GM23338 (cell line): ENCODE measurements at regions not wholly inside any gene's neighbourhood (a gene's known extent, or its start where the extent isn't known, plus 50 kb on each side); places are given as distances from the start of the nearest gene placed in this dataset.

Experiments used
- CTCF ChIP-seq, 2 experiments: fragments of 200-600 bp in 1 of 2; sonication (generic) in 1 of 2; conservative IDR thresholded peaks; 2 replicates each; pipeline versions ENCODE4 v1.5.1 to v1.6.1; 2016 to 2017; ENCODE audit warnings: antibody characterized with exemption in 2 of 2, low read depth in 2 of 2, mild to moderate bottlenecking in 2 of 2, moderate library complexity in 1 of 2
- EZH2 ChIP-seq: fragments of 200-600 bp; sonication (generic); IDR thresholded peaks from one replicate; pipeline ENCODE4 v1.8.0; 2017; ENCODE audit warnings: antibody characterized with exemption, mild to moderate bottlenecking, low read depth; ENCODE audit not compliant: unreplicated experiment
- EZH2phosphoT487 ChIP-seq: fragments of 200-600 bp; sonication (generic); IDR thresholded peaks from one replicate; pipeline ENCODE4 v1.8.1; 2018; ENCODE audit warnings: antibody characterized with exemption; ENCODE audit not compliant: unreplicated experiment
- JUNB ChIP-seq: IDR thresholded peaks from one replicate; pipeline ENCODE4 v1.6.1; 2016; ENCODE audit warnings: antibody characterized with exemption; ENCODE audit not compliant: unreplicated experiment
- POLR2AphosphoS5 ChIP-seq: IDR thresholded peaks from 2 replicates; pipeline ENCODE4 v1.6.1; 2016; ENCODE audit warnings: antibody characterized with exemption, low read depth
- REST ChIP-seq: IDR thresholded peaks from one replicate; pipeline ENCODE4 v1.6.1; 2018; ENCODE audit warnings: antibody characterized with exemption; ENCODE audit not compliant: unreplicated experiment
- ZNF114 ChIP-seq: fragments of 250-450 bp; sonication (Bioruptor Pico); IDR thresholded peaks from 2 replicates; pipeline ENCODE4 v1.5.0; 2020; ENCODE audit warnings: mild to moderate bottlenecking, moderate library complexity

- TF ChIP-seq EZH2phosphoT487 = no peak
- TF ChIP-seq POLR2AphosphoS5 = no peak
- no peak for TF ChIP-seq REST
- no peak for TF ChIP-seq JUNB
- TF ChIP-seq CTCF (conservative IDR thresholded peaks at IDR 0.05; ENCODE audit: low read depth in 2 of 2) = no peak
- TF ChIP-seq EZH2 = no peak
- TF ChIP-seq ZNF114 (CRISPR knock-in tag) = no peak
Measured at GRCh38 chr13:76813891-76814290, 72.3 kb downstream of the KCTD12 start.
